ENCODE measurements at regions not wholly inside any gene's neighbourhood (a gene's known extent, or its start where the extent isn't known, plus 50 kb on each side); places are given as distances from the start of the nearest gene placed in this dataset.
A peak's percentile ranks its signal among the peaks of the same experiment; 100 is the strongest.
"Not testable (repeated sequence)": the region's sequence is repeated elsewhere in the genome, so short reads cannot be mapped to it uniquely, and the experiment has no call there.

DNA sequence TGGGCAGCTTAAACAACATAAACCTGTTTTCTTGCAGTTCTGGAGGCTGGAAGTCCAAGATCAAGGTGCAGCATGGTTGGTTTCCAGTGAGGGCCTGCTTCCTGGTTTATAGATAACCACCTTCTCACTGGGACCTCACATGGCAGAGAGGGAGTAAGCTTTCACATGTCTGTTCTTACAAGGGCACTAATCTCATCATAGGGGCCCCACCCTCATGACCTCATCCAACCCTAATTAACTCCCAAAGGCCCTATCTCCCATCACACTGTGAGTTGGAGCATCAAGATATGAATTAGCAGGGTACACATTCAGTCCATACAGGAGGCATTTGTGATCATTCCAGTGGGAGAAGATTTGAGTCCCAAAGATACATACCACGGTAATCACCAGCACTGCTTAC is 50.5 kb upstream of the GRIN2A start:
- DNase-seq, result no peak

DNA sequence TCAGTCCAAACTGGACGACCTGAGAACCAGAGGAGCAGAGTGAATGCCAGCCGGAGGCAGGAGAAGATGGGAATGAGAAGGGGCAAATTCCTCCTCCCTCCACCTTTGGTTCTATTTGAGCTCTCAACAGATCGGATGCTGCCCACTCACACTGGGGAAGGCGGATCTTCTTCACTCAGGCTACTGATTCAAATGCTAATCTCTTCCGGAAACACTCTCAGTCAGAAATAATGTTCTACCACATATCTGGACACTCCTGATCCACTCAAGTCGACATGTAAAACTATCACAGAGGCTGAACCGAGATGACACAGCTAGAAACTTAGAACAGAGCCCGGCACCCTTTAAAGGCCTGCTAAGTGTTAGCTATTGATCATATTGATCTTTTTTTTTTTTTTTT is 57.4 kb upstream of the GRIN2A start:
- DNase-seq, result no peak

DNA sequence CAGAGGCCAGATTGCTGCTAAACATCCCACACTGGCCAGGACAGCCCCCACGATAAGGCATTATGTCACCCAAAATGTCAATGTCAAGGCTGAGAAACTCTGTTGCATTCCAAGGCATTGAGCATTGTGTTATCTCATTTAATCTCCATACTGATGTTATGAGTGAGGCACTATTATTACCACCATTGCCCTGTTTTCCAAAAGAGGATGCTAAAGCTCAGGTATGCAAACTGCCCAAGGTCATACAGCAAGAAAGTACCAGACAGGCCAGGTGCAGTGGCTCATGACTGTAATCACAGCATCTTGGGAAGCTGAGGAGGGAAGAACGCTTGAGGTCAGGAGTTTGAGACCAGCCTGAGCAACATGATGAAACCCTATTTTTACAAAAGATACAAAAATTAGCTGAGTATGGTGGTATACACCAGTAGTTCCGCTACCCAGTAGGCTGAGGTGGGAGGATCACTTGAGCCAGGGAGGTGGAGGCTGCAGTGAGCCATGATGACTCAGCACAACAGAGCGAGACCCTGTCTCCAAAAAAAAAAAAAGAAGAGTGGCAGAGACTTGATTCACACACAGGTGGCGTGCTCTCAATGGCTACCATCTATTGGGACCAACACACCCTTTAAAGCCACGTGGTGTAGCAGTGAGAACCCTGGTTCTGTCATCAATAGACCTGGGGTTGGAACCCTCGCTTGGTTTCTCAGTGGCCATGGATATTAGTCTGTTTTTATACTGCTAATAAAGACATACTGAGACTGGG is 58.8 kb upstream of the GRIN2A start:
- no peak for DNase-seq

DNA sequence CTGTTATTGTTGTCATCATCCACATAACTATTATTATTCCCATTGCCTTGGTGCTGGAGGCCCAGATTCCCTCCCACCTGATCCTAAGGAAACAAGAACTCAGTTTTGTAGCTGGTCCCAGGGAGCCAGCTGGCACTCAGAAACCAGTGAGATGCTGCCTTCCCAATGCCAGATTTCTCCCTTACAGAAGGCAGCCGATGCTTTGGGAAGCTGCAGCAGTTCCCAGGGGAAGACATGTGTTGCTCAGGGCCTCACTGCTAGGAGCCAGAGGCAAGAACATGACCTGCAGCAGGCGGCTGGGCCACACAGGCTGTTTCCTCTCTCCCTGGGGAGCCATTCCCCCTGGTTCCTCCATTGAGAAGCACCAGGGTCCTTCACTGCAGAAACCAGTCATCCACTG is 59.9 kb upstream of the GRIN2A start:
- no peak for DNase-seq

DNA sequence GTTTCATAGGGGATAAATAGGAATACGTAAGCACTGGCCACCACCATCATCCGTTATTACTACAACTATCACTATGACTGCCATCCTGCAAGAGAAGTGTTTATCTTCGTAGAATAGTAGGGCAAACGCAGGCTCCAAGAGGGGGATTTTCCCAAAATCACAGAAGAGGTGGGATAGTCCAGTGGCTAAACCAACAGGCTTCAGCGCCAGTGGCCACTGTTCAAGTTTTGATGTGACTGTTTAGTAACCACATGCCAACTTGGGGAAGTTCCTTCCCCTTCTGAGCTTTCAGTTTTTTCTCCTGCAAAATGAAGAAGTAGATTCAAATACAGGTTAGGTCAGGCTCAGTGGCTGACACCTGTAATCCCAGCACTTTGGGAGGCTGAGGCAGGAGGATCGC is 60.7 kb upstream of the GRIN2A start:
- DNase-seq, result no peak

DNA sequence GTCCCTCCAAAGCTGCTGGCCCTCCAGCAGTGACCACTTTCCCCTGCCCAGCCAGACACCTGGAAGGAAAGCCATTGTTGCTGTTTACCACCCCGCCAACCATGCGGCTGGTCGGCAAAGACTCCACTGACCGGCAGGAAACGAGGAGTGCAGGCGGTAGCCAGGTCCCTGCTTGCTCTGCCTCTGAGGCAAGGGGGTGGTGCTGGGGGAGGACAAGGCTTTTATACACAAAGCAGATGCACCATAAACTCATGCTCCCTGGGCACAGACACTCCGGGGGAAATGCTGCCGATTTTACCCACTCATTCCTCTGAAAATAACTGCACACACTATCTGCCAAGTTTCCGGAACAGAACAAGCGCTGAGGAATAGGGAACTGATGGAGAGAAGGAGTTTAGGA is 62.8 kb upstream of the GRIN2A start:
- no peak for DNase-seq

DNA sequence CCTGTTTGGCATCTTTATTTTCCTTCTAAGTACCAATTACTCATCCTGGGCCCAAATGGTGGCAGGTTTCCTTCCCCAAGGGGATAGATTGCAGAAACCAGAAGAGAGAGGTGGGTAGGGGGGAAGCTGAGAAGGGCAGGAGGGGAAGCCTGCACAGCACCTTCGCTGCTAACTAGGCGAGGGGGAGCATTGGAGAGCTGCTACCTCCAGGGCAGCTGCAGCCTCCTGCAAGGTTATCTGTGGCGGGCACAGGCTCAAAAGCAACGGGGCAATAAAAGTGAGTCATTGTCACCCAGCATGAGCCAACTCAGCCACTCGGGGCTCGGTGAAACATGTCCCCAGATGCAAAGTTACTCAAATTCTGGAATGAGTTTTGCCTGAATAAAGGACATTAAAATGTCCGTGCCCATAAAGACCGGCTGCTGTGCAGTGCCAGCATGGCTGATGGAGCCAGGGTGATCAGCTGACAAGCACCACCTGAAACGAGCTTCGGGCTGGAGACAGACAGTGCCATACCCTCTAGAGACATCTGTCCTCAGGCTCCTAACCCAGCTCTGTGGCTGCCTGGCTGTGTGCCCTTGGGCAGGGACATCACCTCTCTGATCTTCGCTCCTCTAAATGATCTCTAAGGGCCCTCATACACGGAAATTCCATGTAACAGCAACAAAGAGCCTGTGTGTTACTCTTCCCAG is 68.1 kb upstream of the GRIN2A start:
- peak; percentile 61 for DNase-seq

DNA sequence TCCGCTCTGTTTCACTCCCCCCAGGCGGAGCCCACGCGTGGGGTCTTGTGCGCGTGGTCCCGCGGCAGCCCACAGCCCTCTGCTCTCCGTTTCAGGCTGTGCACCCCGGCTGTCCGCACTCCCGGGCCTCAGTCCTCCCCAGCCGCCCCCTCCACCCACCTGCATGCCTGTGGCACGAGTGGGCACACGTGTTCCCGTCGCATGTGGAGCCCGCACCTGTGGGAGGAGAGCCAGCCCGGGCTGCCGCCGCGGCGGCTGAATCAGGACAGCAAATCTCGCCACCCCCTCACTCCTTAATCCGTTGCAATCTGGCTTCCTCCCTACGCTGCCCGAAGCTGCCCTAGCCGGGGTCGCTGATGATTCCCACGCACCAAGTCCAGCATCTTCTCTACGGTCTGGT is 69.9 kb upstream of the GRIN2A start:
- no peak for DNase-seq

DNA sequence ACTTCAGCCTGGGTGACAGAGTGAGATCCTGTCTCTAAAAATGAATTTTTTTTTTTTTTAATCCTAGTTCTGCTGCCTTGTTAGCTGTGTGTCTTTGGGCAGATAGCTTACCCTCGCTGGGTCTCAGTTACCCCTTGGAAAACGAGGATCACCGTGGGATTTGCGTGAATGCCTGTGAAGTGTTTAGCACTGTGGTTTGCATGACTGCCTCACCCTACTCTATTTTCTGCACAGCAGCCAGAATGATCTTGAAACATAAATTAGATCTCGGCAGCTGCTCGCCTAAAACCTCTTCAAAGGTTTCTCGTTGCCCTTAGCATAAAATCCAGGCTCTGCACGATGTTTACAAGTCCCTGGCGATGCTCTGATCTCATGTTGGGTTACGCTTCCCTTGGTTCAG is 71.2 kb upstream of the GRIN2A start:
- DNase-seq, result peak; percentile 93

DNA sequence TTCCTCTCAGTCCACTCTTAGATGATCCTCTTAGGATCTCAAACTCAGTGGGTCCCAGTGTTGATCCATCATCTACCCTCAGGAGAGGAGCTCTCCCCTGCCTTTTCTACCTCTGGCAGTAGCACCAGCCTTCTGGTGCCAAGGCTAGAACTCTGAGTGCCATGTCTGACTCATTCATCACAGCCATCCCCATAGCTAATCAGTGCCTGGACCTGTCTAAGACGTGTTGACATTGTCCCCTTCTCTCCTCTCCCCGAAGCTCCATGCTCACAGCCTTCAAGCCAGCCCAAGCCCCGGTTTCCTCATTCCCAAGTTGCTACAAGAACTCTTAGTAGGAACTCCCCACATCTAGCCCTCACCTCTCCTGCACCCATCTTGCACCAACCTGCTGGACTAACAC is 73.5 kb upstream of the GRIN2A start:
- no peak for DNase-seq

DNA sequence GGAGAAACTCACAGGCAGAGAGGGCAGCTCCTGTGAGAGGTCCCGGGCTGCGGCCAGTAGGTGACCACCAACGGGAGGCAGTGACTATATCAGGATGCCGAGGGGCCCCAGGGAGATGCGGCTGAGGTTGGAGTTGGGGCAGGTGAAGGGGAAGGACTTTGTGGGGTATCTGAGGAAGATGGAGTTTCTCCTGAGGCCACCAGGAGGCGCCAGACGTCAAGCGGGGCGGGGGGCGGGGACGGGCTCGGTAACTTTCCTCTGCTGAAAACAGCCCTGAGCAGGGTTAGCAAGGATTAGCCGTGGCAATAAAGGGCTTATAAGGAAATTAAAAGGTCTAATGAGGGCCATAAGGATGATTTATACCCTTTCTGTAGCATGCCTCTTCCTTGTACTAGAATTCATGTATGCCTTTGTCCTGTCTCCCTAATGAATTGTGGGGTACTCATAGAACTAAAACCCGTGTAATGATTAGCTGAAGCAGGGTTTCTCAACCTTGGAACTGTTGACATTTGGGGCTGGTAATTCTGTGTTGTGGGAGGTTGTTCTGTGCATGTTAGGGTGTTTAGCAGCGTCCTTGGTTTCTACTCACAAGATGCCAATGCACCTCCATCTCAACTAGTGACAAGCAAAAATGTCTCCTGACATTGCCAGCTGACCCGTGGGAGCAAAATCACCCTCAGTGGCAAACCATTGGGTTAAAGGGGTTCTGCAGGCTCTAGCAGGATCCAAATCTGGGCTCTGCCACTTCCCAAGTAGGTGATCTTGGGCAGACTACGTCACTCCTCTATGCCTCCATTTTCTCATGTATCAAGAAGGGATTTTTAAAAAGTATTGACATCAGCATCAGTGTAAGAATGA is 74.8 kb upstream of the GRIN2A start:
- peak; percentile 9 for DNase-seq

DNA sequence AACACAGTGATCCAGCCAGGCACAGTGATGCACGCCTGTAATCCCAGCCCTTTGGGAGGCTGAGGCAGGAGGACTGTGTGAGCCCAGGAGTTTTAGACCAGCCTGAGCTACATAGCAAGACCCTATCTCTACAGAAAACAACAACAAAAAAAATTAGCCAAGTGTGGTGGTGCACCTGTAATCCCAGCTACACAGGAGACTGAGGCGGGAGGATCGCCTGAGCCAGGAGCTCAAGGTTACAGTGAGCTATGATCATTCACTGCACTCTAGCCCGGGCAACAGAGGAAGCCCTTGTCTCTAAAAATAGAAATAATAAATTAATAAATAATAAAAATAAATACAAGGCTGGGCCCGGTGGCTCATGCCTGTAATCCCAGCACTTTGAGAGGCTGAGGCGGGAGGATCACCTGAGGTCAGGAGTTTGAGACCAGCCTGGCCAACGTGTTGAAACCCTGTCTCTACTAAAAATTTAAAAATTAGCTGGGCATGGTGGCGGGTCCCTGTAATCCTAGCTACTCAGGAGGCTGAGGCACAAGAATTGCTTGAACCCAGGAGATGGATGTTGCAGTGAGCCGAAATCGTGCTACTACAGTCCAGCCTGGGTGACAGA is 75.5 kb upstream of the GRIN2A start:
- not testable (repeated sequence) for DNase-seq

DNA sequence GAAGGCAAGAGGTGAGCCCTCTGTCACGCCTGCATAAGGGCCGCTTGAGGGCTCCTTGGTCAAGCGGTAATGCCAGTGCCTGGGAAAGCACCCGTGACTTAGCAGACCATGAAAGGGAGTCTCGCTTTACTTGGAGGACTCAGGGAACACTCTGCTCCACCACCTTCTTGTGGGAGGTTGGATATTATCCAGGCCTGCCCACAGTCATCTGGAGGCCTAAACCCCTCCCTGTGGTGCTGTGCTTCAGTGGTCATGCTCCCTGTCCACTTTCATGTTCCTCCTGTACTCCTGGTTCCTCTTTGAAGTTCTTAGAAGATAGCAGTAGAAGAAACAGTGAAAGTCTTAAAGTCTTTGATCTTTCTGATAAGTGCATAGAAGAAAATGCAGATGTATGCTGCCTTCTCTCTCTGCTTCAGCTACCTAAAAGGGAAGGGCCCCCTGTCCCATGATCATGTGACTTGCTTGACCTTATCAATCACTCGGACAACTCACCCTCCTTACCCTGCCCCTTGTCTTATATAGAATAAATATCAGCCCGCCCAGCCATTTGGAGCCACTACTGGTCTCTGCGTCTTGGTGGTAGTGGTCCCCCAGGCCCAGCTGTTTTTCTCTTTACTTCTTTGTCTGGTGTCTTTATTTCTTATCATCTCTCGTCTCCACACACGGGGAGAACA is 76.8 kb upstream of the GRIN2A start:
- not testable (repeated sequence) for DNase-seq

DNA sequence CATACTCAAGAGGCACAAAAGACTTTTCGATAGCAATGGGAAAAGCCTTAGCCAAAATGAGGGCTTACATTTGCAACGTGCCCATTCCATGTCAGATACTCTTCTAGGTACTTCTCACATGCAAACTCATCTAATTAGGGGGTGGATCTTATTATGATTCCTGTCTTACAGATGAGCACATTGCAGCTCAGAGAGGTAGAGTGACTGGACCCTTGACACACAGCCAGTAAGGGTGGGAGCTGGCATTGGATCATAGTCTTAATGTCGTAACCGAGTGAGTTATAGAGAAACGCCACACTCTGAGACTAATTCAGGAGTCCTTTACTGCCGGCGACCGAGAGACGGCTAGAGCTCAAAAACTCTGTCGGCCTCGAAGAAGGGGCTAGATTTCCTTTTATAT is 78.8 kb upstream of the GRIN2A start:
- no peak for DNase-seq

DNA sequence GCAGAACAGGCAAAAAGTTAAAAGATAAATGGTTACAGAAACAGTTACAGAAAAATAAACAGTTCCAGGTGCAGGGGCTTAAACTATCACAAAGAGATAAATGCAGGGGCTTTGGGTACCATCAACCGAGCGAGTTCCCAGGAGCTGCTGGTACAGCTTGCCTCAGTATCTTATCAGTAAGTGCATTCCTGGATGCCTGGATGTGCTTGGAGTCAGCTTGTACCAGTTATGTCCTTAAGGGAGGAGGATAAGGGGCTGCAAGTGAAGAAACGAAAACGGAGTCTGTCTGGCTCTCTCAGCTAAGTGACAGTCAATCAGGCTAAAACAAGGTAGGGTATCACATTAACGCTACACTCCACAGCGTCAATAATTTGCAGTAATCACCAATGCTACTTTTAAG is 79.3 kb upstream of the GRIN2A start:
- not testable (repeated sequence) for DNase-seq

DNA sequence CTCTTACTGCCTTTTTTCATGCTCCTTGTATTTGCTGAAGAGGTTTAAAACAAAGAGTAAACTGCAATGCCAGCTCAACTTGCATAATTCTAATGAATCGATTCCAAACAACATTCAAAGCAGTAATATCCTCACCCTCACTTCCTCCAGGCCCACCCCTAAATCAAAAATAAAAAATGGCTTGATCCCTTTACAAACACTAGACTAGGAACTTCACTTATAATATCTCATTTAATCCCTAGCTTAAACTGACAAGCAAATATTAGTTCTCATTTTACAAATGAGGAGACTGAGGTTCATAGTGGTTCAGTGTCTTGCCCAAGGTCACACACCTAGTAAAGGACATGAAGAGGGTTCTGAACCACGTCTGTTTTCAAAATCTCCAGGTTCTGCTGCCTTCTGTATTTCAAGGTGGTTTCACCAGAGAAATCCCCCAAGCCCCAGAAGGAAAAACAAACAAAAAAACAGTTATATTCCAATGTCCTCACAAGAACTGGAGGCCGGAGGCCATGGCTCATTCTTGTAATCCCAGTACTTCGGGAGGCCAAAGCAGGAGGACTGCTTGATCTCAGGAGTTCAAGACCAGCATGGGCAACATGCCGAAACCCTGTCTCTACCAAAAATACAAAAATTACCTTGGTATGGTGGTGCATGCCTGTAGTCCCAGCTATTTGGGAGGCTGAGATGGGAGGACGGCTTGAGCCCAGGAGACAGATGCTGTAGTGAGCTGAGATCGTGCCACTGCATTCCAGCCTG is 80.3 kb upstream of the GRIN2A start:
- no peak for DNase-seq

DNA sequence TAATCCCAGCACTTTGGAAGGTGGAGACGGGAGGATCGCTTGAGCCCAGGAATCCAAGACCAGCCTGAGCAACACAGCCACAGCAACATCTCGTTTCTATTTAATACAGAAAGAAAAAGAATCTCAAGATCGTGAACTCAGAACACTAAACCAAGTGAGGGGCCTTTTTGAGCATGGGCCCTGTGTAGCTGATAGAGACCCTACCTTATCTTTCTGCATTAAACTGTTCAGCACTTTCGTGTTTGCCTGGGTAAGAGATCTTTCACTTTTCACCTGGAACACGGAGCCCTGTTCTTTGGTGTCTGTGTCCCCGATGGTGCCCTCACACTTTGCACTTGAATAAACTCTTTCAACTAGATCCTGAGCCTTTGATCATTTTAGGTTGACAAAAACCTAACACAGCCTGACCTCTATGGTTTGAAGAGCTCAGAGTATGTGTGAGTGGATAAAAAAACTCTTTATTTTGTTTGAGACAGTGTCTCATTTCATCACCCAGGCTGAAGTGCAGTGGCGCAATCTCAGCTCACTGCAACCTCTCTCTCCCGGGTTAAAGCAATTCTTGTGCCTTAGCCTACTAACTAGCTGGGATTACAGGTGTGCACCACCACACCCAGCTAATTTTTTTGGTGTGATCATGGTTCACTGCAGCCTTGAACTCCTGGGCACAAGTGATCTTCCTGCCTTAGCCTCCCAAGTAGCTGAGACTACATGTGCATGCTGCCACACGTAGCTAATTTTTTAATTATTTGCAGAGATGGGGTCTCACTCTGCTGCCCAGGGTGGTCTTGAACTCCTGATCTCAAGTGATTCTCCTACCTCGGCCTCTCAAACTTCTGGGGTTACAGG is 83.8 kb upstream of the GRIN2A start:
- no peak for DNase-seq

DNA sequence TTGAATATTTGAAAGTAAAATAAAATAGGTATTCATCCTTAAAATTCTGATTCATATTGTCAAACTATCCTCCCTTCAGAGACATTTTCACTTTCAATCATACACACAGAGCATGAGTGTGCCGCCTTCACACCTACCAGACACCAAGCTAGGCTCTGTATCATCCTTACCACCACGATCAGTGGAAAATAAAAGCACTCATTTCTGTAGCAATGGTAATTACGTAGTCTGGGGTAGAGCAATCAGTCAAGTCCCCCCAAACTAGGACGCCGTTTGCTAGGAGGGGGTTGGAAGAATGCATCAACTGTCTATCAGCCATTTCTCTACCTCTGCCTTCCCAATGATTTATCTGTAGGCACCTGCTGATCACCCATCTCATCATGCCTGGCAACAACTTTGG is 84.6 kb upstream of the GRIN2A start:
- no peak for DNase-seq

DNA sequence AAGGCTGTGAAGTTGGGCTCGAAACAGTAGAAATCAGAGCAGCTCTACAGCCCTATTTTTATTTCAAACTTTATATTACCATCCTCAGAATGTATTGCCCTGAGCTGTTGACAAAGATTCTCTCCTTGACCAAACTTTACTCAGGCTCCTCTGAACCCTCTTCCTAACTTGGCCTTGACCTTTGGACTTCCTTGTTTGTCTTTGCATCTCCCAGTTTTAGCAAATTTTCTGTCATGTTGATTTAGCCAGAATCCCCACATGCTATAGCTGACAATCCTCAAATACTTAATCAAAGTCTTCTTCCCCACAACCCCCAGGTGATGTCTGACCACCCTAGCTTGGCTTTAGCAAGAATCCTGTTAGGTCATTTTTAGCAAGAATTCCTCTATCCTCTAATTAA is 87.4 kb upstream of the GRIN2A start:
- no peak for DNase-seq

DNA sequence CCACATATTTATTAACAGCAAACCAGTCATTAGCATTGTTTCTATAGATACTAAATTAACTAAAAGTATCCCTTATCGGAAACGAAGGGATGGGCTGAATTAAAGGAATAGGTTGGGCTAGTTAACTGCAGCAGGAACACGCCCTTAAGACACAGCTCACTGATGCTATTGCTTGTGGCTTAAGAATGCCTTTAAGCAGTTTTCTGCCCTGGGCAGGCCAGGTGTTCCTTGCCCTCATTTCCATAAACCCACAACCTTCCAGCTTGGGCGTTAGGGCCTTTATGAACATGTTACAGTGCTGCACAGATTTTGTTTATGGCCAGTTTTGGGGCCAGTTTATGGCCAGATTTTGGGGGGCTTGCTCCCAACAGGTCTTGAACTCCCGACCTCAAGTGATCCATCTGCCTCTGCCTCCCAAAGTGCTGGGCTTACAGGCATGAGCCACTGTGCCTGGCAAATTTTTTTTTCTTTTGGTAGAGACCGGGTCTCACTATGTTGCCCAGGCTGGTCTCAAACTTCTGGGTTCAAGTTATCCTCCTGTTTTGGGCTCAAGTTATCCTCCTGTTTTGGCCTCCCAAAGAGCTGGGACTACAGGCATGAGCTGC is 90.1 kb upstream of the GRIN2A start:
- DNase-seq, result not testable (repeated sequence)
